NCI-H1048 (cell line): ENCODE measurements at regions not wholly inside any gene's neighbourhood (a gene's known extent, or its start where the extent isn't known, plus 50 kb on each side); places are given as distances from the start of the nearest gene placed in this dataset.

Source experiments
- DNase-seq: peaks from one replicate; lab custom pipeline; 2025; lab: John Stamatoyannopoulos, UW

- no peak for DNase-seq
Observed at GRCh38 chr5:139733698-139734538, 61.7 kb upstream of the PSD2 start.

- no peak for DNase-seq
Observed at GRCh38 chr5:139734539-139734916, 61.1 kb upstream of the PSD2 start.

- DNase-seq, result no peak
Observed at GRCh38 chr5:139738193-139739149, 57.1 kb upstream of the PSD2 start.

GRCh38 chr5:139739150-139739974, 56.2 kb upstream of the PSD2 start:
- DNase-seq, result no peak

- no peak for DNase-seq
Observed at GRCh38 chr5:139740138-139740991, 55.2 kb upstream of the PSD2 start.

- no peak for DNase-seq
Observed at GRCh38 chr5:139740992-139741672, 54.5 kb upstream of the PSD2 start.

GRCh38 chr5:139741823-139742172, 53.8 kb upstream of the PSD2 start:
- no peak for DNase-seq

- no peak for DNase-seq
Observed at GRCh38 chr5:139742173-139742903, 53.3 kb upstream of the PSD2 start.

- DNase-seq, result no peak
Observed at GRCh38 chr5:139743001-139743771, 52.4 kb upstream of the PSD2 start.

GRCh38 chr5:139743804-139744203, 51.8 kb upstream of the PSD2 start:
- no peak for DNase-seq

GRCh38 chr5:139744471-139745131, 51.0 kb upstream of the PSD2 start:
- DNase-seq, result no peak

- no peak for DNase-seq
Observed at GRCh38 chr5:139745132-139745799, 50.3 kb upstream of the PSD2 start.

GRCh38 chr5:139745800-139746690, 49.6 kb upstream of the PSD2 start:
- DNase-seq, result peak; percentile 58
